IPS-NIHi7 (cell line): ENCODE measurements at regions not wholly inside any gene's neighbourhood (a gene's known extent, or its start where the extent isn't known, plus 50 kb on each side); places are given as distances from the start of the nearest gene placed in this dataset.
A peak's percentile ranks its signal among the peaks of the same experiment; 100 is the strongest.

Experiments used
- DNase-seq: peaks from one replicate; pipeline ENCODE4 v3.0.0; 2012; ENCODE audit warnings: mixed read lengths; ENCODE audit errors: extremely low spot score

- no peak for DNase-seq
These were observed 196.3 kb upstream of the ALCAM start for GRCh38 chr3:105170423-105170822.

GRCh38 chr3:105174017-105174615 lies 192.6 kb upstream of the ALCAM start:
- no peak for DNase-seq

- DNase-seq: no peak
These were observed 189.1 kb upstream of the ALCAM start for GRCh38 chr3:105177576-105177975.

GRCh38 chr3:105187344-105187743 lies 179.4 kb upstream of the ALCAM start:
- no peak for DNase-seq

GRCh38 chr3:105195260-105195659 lies 171.4 kb upstream of the ALCAM start:
- no peak for DNase-seq

GRCh38 chr3:105197863-105198262 lies 168.8 kb upstream of the ALCAM start:
- no peak for DNase-seq

GRCh38 chr3:105199217-105199616 lies 167.5 kb upstream of the ALCAM start:
- no peak for DNase-seq

GRCh38 chr3:105210141-105210540 lies 156.6 kb upstream of the ALCAM start:
- DNase-seq: no peak

- DNase-seq: no peak
These were observed 152.1 kb upstream of the ALCAM start for GRCh38 chr3:105214590-105214989.

GRCh38 chr3:105222568-105223093 lies 144.1 kb upstream of the ALCAM start:
- peak; percentile 26 for DNase-seq

GRCh38 chr3:105223815-105224214 lies 142.9 kb upstream of the ALCAM start:
- DNase-seq: no peak

- DNase-seq: no peak
These were observed 138.0 kb upstream of the ALCAM start for GRCh38 chr3:105228696-105229095.

GRCh38 chr3:105232553-105232952 lies 134.2 kb upstream of the ALCAM start:
- DNase-seq: no peak

GRCh38 chr3:105233010-105233409 lies 133.7 kb upstream of the ALCAM start:
- no peak for DNase-seq

- DNase-seq: no peak
These were observed 131.5 kb upstream of the ALCAM start for GRCh38 chr3:105235221-105235620.

- DNase-seq: no peak
These were observed 130.9 kb upstream of the ALCAM start for GRCh38 chr3:105235785-105236184.

- no peak for DNase-seq
These were observed 128.3 kb upstream of the ALCAM start for GRCh38 chr3:105238367-105238766.

- DNase-seq: no peak
These were observed 123.6 kb upstream of the ALCAM start for GRCh38 chr3:105243076-105243475.

- no peak for DNase-seq
These were observed 120.2 kb upstream of the ALCAM start for GRCh38 chr3:105246536-105246935.

GRCh38 chr3:105253225-105253624 lies 113.5 kb upstream of the ALCAM start:
- DNase-seq: no peak

- DNase-seq: no peak
These were observed 112.6 kb upstream of the ALCAM start for GRCh38 chr3:105254154-105254553.

- no peak for DNase-seq
These were observed 111.4 kb upstream of the ALCAM start for GRCh38 chr3:105255350-105255749.

GRCh38 chr3:105259496-105259895 lies 107.2 kb upstream of the ALCAM start:
- DNase-seq: no peak

GRCh38 chr3:105260385-105260784 lies 106.3 kb upstream of the ALCAM start:
- DNase-seq: no peak
